Spinal cord (tissue), 9 donors: ENCODE measurements at regions not wholly inside any gene's neighbourhood (a gene's known extent, or its start where the extent isn't known, plus 50 kb on each side); places are given as distances from the start of the nearest gene placed in this dataset.
"Not testable (repeated sequence)": the region's sequence is repeated elsewhere in the genome, so short reads cannot be mapped to it uniquely, and the experiment has no call there.

Source experiments
- DNase-seq, 6 donors: peaks; one replicate each; pipeline versions ENCODE4 v3.0.0 to v3.0.0-alpha.2; 2013 to 2015; ENCODE audit warnings: low spot score in 6 of 6, low read depth in 4 of 6
- H3K27ac ChIP-seq: one replicate; pipeline ENCODE4 v1.5.1; 2013; ENCODE audit warnings: low read depth, low read length, control low read depth
- H3K27me3 ChIP-seq: one replicate; pipeline ENCODE4 v1.6.1; 2013; ENCODE audit warnings: low read length; ENCODE audit not compliant: control insufficient read depth, insufficient read depth
- H3K36me3 ChIP-seq: one replicate; pipeline ENCODE4 v1.6.1; 2013; ENCODE audit warnings: low read length; ENCODE audit not compliant: control insufficient read depth, insufficient read depth
- H3K4me1 ChIP-seq: one replicate; pipeline ENCODE4 v1.6.1; 2013; ENCODE audit warnings: low read length; ENCODE audit not compliant: control insufficient read depth, insufficient read depth
- H3K4me3 ChIP-seq: one replicate; pipeline ENCODE4 v1.5.1; 2013; ENCODE audit warnings: low read depth, low read length, control low read depth
- H3K9me3 ChIP-seq: one replicate; pipeline ENCODE4 v1.6.1; 2013; ENCODE audit warnings: low read length; ENCODE audit not compliant: control insufficient read depth, insufficient read depth
- WGBS: methylation state at CpG from one replicate; pipeline ENCODE4 v1.1.5; 2013; ENCODE audit warnings: missing lambda C conversion rate; ENCODE audit not compliant: insufficient coverage; 5-methylcytosine and 5-hydroxymethylcytosine counted together
- donor health status: healthy.

DNA sequence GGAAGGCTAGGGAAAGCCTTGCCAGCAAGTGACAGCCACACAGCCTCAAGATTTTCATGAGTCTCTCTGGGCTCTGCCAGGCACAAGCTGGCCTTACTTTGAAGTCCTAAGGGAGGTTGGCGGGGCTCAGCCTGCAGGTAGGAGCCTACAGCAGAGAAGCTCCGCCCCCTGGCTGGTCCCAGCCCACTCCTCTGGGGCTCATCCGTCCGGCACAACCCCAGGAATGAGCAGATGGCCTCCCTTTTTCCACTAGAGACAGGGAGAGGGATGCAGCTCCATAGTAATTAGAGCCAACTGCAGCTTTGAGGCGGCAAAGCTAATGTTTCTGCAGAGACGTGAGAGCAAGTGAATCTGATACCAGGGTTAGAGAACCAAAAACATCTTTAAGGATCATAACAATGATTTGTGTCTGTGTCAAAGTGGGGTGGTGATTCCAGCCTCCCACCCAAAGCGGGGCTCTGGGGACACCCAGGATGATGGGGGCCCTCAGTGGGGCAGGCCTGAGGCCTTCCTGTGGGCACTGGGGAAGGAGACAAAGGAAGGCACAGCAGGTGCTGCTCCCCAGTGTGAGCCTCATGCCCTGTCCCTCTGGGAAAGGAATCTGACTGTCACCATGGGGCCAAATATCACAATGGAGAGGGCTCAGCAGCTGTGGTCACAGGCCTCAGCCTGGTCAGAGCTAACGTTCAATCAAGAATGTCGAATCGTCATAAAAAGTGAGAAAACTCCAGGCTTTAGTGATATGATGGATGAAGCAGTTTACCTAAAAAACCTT lies 61.5 kb downstream of the RBFOX3 start:
- Histone ChIP-seq H3K4me3 (no peak overlapping the region), H3K27me3 (no peaks in the 10 kb centered on the region), H3K27ac (no peak overlapping the region), H3K9me3 (no peaks in the 10 kb centered on the region), H3K36me3 (peaks cover 9% of the 10 kb centered on the region), H3K4me1 (peaks cover 16% of the 10 kb centered on the region)
- DNase-seq = peak in 2 of 6 donors; percentile 71 to 75
- 51% methylated on average over 7 of the region's 10 CpGs for WGBS

DNA sequence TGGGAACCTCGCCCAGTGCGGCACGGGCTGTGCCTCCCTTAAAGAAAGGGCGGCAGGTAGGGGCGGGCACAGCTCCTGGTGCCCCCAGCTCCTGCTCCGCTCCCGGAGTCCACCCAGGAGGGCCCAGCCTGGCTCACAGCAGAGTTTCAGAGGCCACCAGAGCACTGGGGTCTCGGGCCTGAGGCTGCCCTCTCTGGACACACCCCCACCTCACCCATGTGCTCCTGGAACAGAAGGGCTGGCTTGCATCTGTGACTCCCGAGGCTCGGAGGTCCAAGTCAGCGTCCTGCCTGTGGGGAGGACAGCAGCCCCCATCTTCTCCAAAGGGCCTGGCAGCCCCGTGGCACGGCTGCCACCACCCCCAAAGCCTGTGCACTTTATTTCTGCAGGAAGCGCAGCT lies 62.7 kb downstream of the RBFOX3 start:
- Histone ChIP-seq H3K27ac (no peak overlapping the region), H3K9me3 (no peaks in the 10 kb centered on the region), H3K36me3 (peaks cover 9% of the 10 kb centered on the region), H3K4me1 (peaks cover 27% of the 10 kb centered on the region), H3K27me3 (no peaks in the 10 kb centered on the region), H3K4me3 (no peak overlapping the region)
- DNase-seq = no peak
- 92% methylated on average over 14 of the region's 14 CpGs for WGBS

DNA sequence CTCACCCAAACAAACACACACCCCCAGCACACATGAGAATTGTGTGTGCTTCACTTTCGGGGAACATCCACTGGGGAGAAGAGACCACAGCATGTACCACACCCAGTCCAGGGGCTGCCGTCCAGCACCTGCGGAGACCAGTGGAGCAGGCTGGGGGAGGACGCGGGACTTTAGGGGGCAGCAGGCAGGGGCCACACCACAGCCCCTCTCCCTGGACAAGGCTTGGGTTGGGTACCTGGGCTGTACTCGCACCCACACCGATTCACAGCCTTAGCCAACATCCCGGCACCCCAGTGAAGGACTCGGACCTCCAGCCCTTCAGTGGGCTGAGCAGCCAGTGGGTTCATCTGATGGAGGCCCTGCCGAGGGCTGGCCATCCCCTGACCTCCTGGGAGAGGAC lies 63.3 kb downstream of the RBFOX3 start:
- H3K4me1 ChIP-seq = peaks cover 32% of the 10 kb centered on the region
- H3K27me3 ChIP-seq = no peaks in the 10 kb centered on the region
- H3K27ac ChIP-seq = no peak overlapping the region
- 88% methylated on average over 10 of the region's 10 CpGs for WGBS
- no peak for DNase-seq
- H3K36me3 ChIP-seq = peaks cover 9% of the 10 kb centered on the region
- H3K9me3 ChIP-seq = no peaks in the 10 kb centered on the region
- no peak overlapping the region for H3K4me3 ChIP-seq

DNA sequence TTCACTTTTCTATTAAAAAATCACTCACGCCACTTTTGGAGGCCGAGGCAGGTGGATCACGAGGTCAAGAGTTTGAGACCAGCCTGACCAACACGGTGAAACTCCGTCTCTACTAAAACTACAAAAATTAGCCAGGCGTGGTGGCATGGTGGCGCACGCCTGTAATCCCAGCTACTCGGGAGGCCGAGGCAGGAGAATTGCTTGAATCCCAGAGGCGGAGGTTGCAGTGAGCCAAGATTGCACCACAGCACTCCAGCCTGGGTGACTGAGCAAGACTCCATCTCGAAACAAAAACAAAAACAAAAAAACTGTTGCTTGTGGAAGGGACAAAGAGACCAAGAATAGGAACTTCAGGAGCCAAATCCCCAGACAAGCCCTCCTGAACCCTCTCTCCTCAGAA lies 63.7 kb downstream of the RBFOX3 start:
- 92% methylated on average over 10 of the region's 12 CpGs for WGBS
- H3K27ac ChIP-seq, DNase-seq, H3K27me3 ChIP-seq, H3K4me3 ChIP-seq, H3K9me3 ChIP-seq, H3K36me3 ChIP-seq: not testable (repeated sequence)
- H3K4me1 ChIP-seq = peaks cover 33% of the 10 kb centered on the region

DNA sequence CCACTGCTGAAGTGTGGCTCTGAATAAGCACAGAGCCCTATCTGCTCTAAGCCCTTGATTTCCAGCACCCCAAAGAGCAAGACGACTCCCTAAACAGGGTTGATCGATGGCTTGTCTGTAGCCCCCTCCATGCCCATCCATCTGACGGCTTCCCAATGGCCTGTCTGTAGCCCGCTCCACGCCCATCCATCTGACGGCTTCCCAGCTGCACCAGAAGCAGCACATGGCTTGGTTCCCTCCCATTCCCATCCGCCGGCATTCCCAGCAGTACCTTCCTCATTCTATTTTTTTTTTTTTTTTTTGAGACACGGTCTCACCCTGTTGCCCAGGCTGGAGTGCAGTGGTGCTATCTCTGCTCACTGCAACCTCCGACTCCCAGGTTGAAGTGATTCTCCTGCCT lies 64.5 kb downstream of the RBFOX3 start:
- H3K4me1 ChIP-seq = peaks cover 37% of the 10 kb centered on the region
- no peaks in the 10 kb centered on the region for H3K9me3 ChIP-seq
- H3K36me3 ChIP-seq = peaks cover 9% of the 10 kb centered on the region
- H3K27me3 ChIP-seq = no peaks in the 10 kb centered on the region
- no peak for DNase-seq
- WGBS = 81% methylated on average over 8 of the region's 10 CpGs
- no peak overlapping the region for H3K4me3 ChIP-seq
- no peak overlapping the region for H3K27ac ChIP-seq

DNA sequence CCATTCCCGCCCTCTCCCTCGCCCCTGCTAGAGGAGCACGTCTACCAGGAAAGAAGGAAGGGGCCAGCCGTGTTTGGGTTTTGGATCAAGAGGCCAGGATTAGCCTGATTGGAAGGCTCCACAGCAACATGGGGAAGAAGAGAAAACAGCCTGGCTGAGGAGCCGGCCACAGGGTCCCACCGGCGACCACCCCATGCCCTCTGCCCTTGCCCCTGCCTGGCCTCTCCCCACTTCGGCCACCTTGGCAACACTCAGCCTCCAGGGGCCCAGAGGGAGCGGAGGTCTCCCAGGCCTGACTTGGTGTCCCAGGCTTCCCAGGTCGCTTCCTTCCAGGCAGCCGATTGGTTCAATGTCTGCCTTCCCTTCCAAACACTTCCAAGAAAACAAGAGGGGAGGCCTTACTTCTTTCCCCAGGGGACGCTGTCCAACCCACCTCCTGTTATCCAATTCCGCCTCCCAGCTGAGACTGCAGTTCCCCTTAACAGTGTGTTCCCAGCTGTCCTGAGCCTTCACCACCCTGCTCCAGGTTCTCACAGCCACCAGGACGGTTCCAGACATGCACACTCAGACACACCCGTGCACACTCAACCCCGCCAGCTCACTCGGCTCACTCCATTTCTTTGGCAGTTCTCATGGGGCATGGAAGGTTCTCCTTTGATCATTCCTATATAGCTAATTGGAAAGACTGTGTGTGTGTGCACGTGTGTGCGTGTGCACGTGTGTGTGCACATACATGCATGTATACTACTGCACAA lies 65.4 kb downstream of the RBFOX3 start:
- WGBS = 89% methylated on average over 13 of the region's 20 CpGs
- peaks cover 44% of the 10 kb centered on the region for H3K4me1 ChIP-seq
- peaks cover 11% of the 10 kb centered on the region for H3K36me3 ChIP-seq
- no peaks in the 10 kb centered on the region for H3K9me3 ChIP-seq
- no peaks in the 10 kb centered on the region for H3K27me3 ChIP-seq
- H3K27ac ChIP-seq = no peak overlapping the region
- DNase-seq = no peak
- H3K4me3 ChIP-seq = no peak overlapping the region

DNA sequence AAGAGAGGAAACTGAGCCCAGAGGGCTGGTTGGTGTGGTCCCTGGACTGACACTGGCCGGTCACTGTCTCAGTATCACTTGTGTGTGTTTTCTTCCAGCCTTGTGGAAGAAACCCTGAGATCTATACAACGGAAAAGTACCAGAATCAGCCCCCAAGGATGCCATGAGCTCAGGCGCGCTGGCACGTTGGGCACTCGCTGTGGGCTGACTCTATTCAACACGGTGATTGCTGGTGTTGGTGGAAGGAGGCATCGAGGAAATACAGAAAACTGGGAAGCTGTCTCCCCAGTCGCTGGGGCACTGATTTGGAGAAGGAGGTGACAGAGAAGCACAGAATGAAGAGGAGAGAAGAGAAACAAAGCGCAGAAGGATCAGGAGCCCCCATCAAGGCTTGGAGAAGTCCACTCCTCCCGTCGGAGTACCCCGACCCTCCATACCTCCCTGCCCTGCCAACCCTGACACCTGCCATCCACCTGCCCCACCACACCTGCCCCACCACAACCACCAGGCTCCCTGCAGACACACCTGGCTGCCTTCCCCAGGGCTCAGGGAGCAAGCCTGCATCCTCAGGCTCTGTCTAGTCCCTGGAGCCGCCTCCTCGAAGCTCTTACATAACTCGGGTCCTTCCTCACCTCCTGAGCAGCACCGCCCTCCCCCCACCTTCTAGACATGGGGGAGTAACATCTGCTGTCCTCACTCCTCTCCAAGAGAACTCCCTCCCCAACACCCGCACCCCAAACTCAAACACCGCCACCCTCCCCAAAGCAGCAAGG lies 66.5 kb downstream of the RBFOX3 start:
- H3K27me3 ChIP-seq = no peaks in the 10 kb centered on the region
- peaks cover 14% of the 10 kb centered on the region for H3K36me3 ChIP-seq
- H3K9me3 ChIP-seq = no peaks in the 10 kb centered on the region
- H3K27ac ChIP-seq = no peak overlapping the region
- 88% methylated on average over 15 of the region's 19 CpGs for WGBS
- DNase-seq = no peak
- H3K4me1 ChIP-seq = peaks cover 41% of the 10 kb centered on the region
- H3K4me3 ChIP-seq = no peak overlapping the region

DNA sequence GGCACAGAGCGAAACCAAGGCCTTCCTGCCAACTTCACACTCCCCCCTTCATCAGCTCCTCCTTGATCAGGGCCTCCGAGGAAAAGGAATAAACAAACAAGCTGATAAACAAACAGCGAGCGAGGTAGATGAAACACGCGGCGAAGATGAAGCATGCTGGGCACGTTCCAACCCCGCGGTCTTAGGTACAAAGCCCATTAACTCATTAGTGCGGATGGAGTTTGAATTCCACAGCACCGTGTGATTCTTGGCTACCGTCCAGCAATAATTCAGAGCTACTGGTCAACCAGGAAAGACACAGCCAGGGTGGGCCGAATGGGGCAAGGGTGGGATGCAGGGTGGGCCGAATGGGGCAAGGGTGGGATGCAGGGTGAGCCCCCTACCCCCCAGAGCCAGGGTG lies 67.3 kb downstream of the RBFOX3 start:
- Histone ChIP-seq H3K36me3 (peaks cover 14% of the 10 kb centered on the region), H3K27ac (no peak overlapping the region), H3K4me1 (peaks cover 33% of the 10 kb centered on the region), H3K27me3 (no peaks in the 10 kb centered on the region), H3K4me3 (no peak overlapping the region), H3K9me3 (no peaks in the 10 kb centered on the region)
- 9% methylated on average over 12 of the region's 15 CpGs for WGBS
- peak in 2 of 6 donors; percentile 55 to 87 for DNase-seq

DNA sequence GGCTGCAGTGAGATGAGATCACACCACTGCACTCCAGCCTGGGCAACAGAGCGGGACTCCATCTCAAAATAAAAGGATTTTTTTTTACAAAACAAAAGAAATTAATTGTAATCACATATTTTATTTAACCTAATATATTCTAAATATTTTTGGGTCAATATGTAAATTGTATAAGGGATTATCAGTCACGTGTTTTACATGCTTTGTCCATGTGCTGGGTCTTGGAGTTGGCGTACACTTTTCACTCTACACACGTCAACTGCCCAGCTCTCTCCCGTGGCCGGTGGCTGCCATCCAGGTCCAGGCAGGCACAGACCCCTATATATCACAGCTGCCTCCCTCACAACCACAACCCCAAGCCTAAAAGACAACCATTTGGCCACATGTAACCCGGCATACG lies 68.1 kb downstream of the RBFOX3 start:
- Histone ChIP-seq H3K4me1 (peaks cover 32% of the 10 kb centered on the region), H3K36me3 (peaks cover 7% of the 10 kb centered on the region), H3K27ac (no peak overlapping the region), H3K4me3 (no peak overlapping the region), H3K27me3 (no peaks in the 10 kb centered on the region), H3K9me3 (no peaks in the 10 kb centered on the region)
- no peak for DNase-seq
- WGBS = 78% methylated on average over 5 of the region's 8 CpGs
